Transverse colon (tissue), 3 donors: ENCODE measurements at regions not wholly inside any gene's neighbourhood (a gene's known extent, or its start where the extent isn't known, plus 50 kb on each side); places are given as distances from the start of the nearest gene placed in this dataset.

Experiments used
- EP300 ChIP-seq: sonication (generic); formaldehyde crosslinking; IDR thresholded peaks from one replicate; pipeline ENCODE4 v1.6.1; 2017; ENCODE audit warnings: antibody characterized with exemption, low read depth
- POLR2A ChIP-seq: fragments of 450-650 bp; IDR thresholded peaks from one replicate; pipeline ENCODE4 v1.6.1; 2016; ENCODE audit warnings: antibody characterized with exemption, mild to moderate bottlenecking, moderate library complexity
- TF ChIP-seq, protein P1 (sequence below), 5 experiments: fragments of 200-600 bp in 3 of 5; fragments of 450-650 bp in 2 of 5; sonication (generic) in 3 of 5; IDR thresholded peaks; 1 replicate in 2 of 5; 2 replicates in 3 of 5; pipeline ENCODE4 v1.5.1; 2016 to 2017; ENCODE audit warnings: antibody characterized with exemption in 5 of 5, inconsistent platforms in 3 of 5, mild to moderate bottlenecking in 2 of 5, moderate library complexity in 1 of 5

DNA sequence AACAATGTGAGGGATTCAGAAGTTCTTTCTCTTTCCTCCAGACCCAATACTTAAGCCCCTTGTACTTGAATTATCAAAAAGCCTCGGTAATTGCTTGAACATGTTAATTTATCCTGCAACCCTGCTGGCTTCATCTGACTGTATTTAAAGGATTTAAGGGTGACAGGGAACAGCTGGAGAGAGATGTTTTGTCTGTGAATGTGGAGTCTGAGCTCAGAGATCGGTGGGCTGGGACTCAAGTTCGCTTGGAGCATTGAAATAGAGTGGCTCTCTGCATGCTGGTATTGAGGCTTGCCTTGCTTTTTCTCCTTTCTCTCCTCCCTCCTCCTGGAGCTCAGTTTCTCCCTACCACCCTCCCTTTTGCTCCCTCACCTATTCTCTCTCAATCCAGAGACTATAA, 73.6 kb downstream of the BOD1L2 start:
- no peak for TF ChIP-seq POLR2A
- TF ChIP-seq, protein P1, sequence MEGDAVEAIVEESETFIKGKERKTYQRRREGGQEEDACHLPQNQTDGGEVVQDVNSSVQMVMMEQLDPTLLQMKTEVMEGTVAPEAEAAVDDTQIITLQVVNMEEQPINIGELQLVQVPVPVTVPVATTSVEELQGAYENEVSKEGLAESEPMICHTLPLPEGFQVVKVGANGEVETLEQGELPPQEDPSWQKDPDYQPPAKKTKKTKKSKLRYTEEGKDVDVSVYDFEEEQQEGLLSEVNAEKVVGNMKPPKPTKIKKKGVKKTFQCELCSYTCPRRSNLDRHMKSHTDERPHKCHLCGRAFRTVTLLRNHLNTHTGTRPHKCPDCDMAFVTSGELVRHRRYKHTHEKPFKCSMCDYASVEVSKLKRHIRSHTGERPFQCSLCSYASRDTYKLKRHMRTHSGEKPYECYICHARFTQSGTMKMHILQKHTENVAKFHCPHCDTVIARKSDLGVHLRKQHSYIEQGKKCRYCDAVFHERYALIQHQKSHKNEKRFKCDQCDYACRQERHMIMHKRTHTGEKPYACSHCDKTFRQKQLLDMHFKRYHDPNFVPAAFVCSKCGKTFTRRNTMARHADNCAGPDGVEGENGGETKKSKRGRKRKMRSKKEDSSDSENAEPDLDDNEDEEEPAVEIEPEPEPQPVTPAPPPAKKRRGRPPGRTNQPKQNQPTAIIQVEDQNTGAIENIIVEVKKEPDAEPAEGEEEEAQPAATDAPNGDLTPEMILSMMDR (IDR thresholded peaks at IDR 0.05): no peak
- no peak for TF ChIP-seq EP300
